GM23248 (cell line): ENCODE measurements at regions not wholly inside any gene's neighbourhood (a gene's known extent, or its start where the extent isn't known, plus 50 kb on each side); places are given as distances from the start of the nearest gene placed in this dataset.

Experiments used
- DNase-seq: peaks from one replicate; pipeline ENCODE4 v3.0.0-alpha.2; 2015
- H2AFZ ChIP-seq: fragments of 200-600 bp; sonication (generic); 2 replicates; pipeline ENCODE4 v1.6.1; 2016; ENCODE audit warnings: antibody characterized with exemption
- H3F3A ChIP-seq: fragments of 200-600 bp; sonication (generic); 2 replicates; pipeline ENCODE4 v1.6.1; 2016; ENCODE audit warnings: mild to moderate bottlenecking, antibody characterized with exemption, mixed run types; ENCODE audit not compliant: insufficient read depth
- H3K27ac ChIP-seq: fragments of 200-600 bp; sonication (generic); 2 replicates; pipeline ENCODE4 v1.5.1; 2016; ENCODE audit warnings: mild to moderate bottlenecking
- H3K27me3 ChIP-seq: fragments of 200-600 bp; sonication (generic); replicated peaks from 2 replicates; pipeline ENCODE4 v1.6.1; 2016; ENCODE audit warnings: mild to moderate bottlenecking; ENCODE audit not compliant: insufficient read depth
- H3K36me3 ChIP-seq: fragments of 200-600 bp; sonication (generic); 2 replicates; pipeline ENCODE4 v1.6.1; 2016; ENCODE audit warnings: low read depth, mild to moderate bottlenecking
- H3K4me1 ChIP-seq: fragments of 200-600 bp; sonication (generic); 2 replicates; pipeline ENCODE4 v1.6.1; 2016; ENCODE audit warnings: mild to moderate bottlenecking; ENCODE audit not compliant: insufficient read depth
- H3K4me2 ChIP-seq: fragments of 200-600 bp; sonication (generic); one replicate; pipeline ENCODE4 v1.6.1; 2016; ENCODE audit warnings: mild to moderate bottlenecking; ENCODE audit not compliant: unreplicated experiment
- H3K4me3 ChIP-seq: fragments of 200-600 bp; sonication (generic); 2 replicates; pipeline ENCODE4 v1.5.1; 2016; ENCODE audit warnings: mild to moderate bottlenecking
- H3K79me2 ChIP-seq: fragments of 200-600 bp; sonication (generic); 2 replicates; pipeline ENCODE4 v1.6.1; 2016; ENCODE audit warnings: mild to moderate bottlenecking; ENCODE audit not compliant: insufficient read depth
- H3K9ac ChIP-seq: fragments of 200-600 bp; sonication (generic); 2 replicates; pipeline ENCODE4 v1.6.1; 2016; ENCODE audit warnings: mild to moderate bottlenecking
- H3K9me2 ChIP-seq: fragments of 200-600 bp; sonication (generic); 2 replicates; pipeline ENCODE4 v1.6.1; 2016; ENCODE audit warnings: mixed run types, mild to moderate bottlenecking, moderate library complexity; ENCODE audit not compliant: insufficient read depth
- H3K9me3 ChIP-seq: fragments of 200-600 bp; sonication (generic); one replicate; pipeline ENCODE4 v1.6.1; 2017; ENCODE audit warnings: low read depth
- H4K20me1 ChIP-seq: fragments of 200-600 bp; sonication (generic); 2 replicates; pipeline ENCODE4 v1.6.0; 2016; ENCODE audit not compliant: insufficient read depth
- EZH2 ChIP-seq: fragments of 200-600 bp; sonication (generic); IDR thresholded peaks from 2 replicates; pipeline ENCODE4 v1.6.1; 2018; ENCODE audit warnings: antibody characterized with exemption, mild to moderate bottlenecking; ENCODE audit not compliant: insufficient read depth, poor library complexity, severe bottlenecking
- EZH2phosphoT487 ChIP-seq: fragments of 200-600 bp; sonication (generic); IDR thresholded peaks from 2 replicates; pipeline ENCODE4 v1.6.1; 2018; ENCODE audit warnings: antibody characterized with exemption, moderate library complexity, mild to moderate bottlenecking, low read depth; ENCODE audit not compliant: insufficient read depth
- WGBS, 2 experiments: methylation state at CpG; one replicate each; pipeline ENCODE4 v1.1.6; 2015 to 2017; ENCODE audit warnings: low lambda C conversion rate in 2 of 2, low coverage in 1 of 2; ENCODE audit errors: missing lambda C conversion rate in 2 of 2; 5-methylcytosine and 5-hydroxymethylcytosine counted together
- in situ Hi-C: fragments of 300-500 bp; cut with MboI; formaldehyde crosslinking; loops from 2 replicates; pipeline ENCODE4 v1.15.0; 2020

DNA sequence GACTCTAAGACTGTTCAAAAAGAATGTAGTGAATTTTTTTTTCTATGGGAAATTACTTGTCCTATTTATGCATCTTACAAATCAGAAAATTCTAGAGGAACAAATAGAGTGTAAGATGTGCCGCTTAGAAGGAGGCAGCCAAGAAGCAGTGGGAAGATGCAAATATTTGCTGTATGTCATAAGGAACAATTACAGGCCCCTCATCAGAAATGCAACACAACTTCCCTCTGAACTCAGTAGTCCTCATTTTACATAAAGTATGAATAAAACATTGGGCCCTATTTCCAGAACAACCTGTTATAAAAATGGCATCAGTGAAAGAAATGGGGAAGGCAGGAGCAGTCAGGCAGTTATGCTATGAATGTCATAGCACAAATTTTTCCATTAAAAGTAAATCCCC lies 50.7 kb upstream of the SCG2 start:
- Histone ChIP-seq H3K4me2 (no peak overlapping the region), H3K9me3 (no peaks in the 10 kb centered on the region), H3K36me3 (no peaks in the 10 kb centered on the region), H3K9ac (no peak overlapping the region), H3F3A (no peaks in the 10 kb centered on the region), H3K27me3 (no peaks in the 10 kb centered on the region), H3K9me2 (no peaks in the 10 kb centered on the region), H4K20me1 (no peaks in the 10 kb centered on the region), H3K79me2 (no peaks in the 10 kb centered on the region), H3K27ac (no peak overlapping the region), H3K4me3 (no peak overlapping the region), H3K4me1 (no peaks in the 10 kb centered on the region), H2AFZ (no peak overlapping the region)
- WGBS, 2 experiments = 56 to 57% methylated on average over 1 of the region's 1 CpG
- no peak for TF ChIP-seq EZH2phosphoT487
- TF ChIP-seq EZH2 = no peak
- in situ Hi-C loops = no loop called here
- no peak for DNase-seq

DNA sequence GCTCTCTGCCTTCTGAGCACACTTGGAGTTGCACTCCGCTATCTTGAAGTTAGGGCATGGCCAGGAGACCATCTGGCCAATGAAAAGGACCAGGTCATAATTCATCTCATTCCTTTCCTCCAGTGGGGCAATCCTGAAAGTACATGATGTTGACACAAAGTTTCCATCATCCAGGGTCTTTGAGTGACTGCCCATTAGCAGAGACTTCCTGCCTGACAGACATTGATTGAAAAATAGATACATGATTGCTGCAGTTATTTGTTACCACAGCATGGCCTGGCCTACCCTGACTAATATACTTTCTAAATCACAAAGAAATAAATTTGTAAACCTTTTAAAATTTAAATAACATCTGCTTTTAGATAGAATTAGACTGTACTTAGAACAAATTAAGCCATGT lies 50.0 kb upstream of the SCG2 start:
- in situ Hi-C loops = no loop called here

More for the DNA sequence above, 50.0 kb upstream of the SCG2 start:
- no peak for DNase-seq
- Histone ChIP-seq H3K9me2 (no peaks in the 10 kb centered on the region), H3K4me2 (no peak overlapping the region), H3K9me3 (no peaks in the 10 kb centered on the region), H2AFZ (no peak overlapping the region), H3K36me3 (no peaks in the 10 kb centered on the region), H3K79me2 (no peaks in the 10 kb centered on the region), H3K27ac (no peak overlapping the region), H3K4me3 (no peak overlapping the region), H3K27me3 (no peaks in the 10 kb centered on the region), H4K20me1 (no peaks in the 10 kb centered on the region), H3K9ac (no peak overlapping the region), H3F3A (no peaks in the 10 kb centered on the region), H3K4me1 (no peaks in the 10 kb centered on the region)
- TF ChIP-seq EZH2 (no peak), EZH2phosphoT487 (no peak)
- 70 to 79% methylated on average over 1 of the region's 1 CpG for WGBS, 2 experiments
